Fibroblast of skin of back (primary cell): ENCODE measurements at regions not wholly inside any gene's neighbourhood (a gene's known extent, or its start where the extent isn't known, plus 50 kb on each side); places are given as distances from the start of the nearest gene placed in this dataset.
"Not testable (repeated sequence)": the region's sequence is repeated elsewhere in the genome, so short reads cannot be mapped to it uniquely, and the experiment has no call there.

Experiments
- DNase-seq: peaks from one replicate; pipeline ENCODE4 v3.0.0-alpha.2; 2013

- DNase-seq, result no peak
Observed at GRCh38 chr10:119996944-119997343, 104.4 kb downstream of the SEC23IP start.

GRCh38 chr10:119997429-119997828 lies 104.9 kb downstream of the SEC23IP start:
- DNase-seq, result no peak

- no peak for DNase-seq
Observed at GRCh38 chr10:120002785-120003184, 110.3 kb downstream of the SEC23IP start.

GRCh38 chr10:120005207-120006201 lies 113.0 kb downstream of the SEC23IP start:
- DNase-seq, result no peak

GRCh38 chr10:120007261-120007660 lies 114.7 kb downstream of the SEC23IP start:
- DNase-seq, result no peak

GRCh38 chr10:120011359-120012130 lies 119.0 kb downstream of the SEC23IP start:
- DNase-seq, result no peak

- DNase-seq, result no peak
Observed at GRCh38 chr10:120012131-120012400, 119.5 kb downstream of the SEC23IP start.

GRCh38 chr10:120012566-120012965 lies 120.0 kb downstream of the SEC23IP start:
- no peak for DNase-seq

- no peak for DNase-seq
Observed at GRCh38 chr10:120014031-120014430, 121.5 kb downstream of the SEC23IP start.

GRCh38 chr10:120015064-120015463 lies 122.5 kb downstream of the SEC23IP start:
- DNase-seq, result no peak

- no peak for DNase-seq
Observed at GRCh38 chr10:120016906-120017305, 124.4 kb downstream of the SEC23IP start.

- DNase-seq, result no peak
Observed at GRCh38 chr10:120017733-120018417, 125.3 kb downstream of the SEC23IP start.

- DNase-seq, result no peak
Observed at GRCh38 chr10:120018695-120019094, 126.2 kb downstream of the SEC23IP start.

- no peak for DNase-seq
Observed at GRCh38 chr10:120019568-120019967, 127.0 kb downstream of the SEC23IP start.

GRCh38 chr10:120022357-120022756 lies 129.8 kb downstream of the SEC23IP start:
- no peak for DNase-seq

GRCh38 chr10:120034236-120034635 lies 141.7 kb downstream of the SEC23IP start:
- DNase-seq, result no peak

GRCh38 chr10:120039046-120039445 lies 146.5 kb downstream of the SEC23IP start:
- no peak for DNase-seq

- no peak for DNase-seq
Observed at GRCh38 chr10:120039826-120040225, 147.3 kb downstream of the SEC23IP start.

- DNase-seq, result no peak
Observed at GRCh38 chr10:120041807-120042559, 149.5 kb downstream of the SEC23IP start.

GRCh38 chr10:120042705-120043104 lies 150.2 kb downstream of the SEC23IP start:
- DNase-seq, result no peak

GRCh38 chr10:120047373-120047772 lies 154.8 kb downstream of the SEC23IP start:
- not testable (repeated sequence) for DNase-seq

GRCh38 chr10:120047926-120048325 lies 155.4 kb downstream of the SEC23IP start:
- no peak for DNase-seq
